Sigmoid colon (tissue), 6 donors: ENCODE measurements at regions not wholly inside any gene's neighbourhood (a gene's known extent, or its start where the extent isn't known, plus 50 kb on each side); places are given as distances from the start of the nearest gene placed in this dataset.

Experiments used
- DNase-seq: peaks from one replicate; pipeline ENCODE4 v3.0.0-alpha.2; 2019
- H3K27ac ChIP-seq, 4 donors: fragments of 200-600 bp; sonication (generic); one replicate each; pipeline ENCODE4 v1.5.1; 2016 to 2019; ENCODE audit warnings: mild to moderate bottlenecking in 1 of 4
- H3K27me3 ChIP-seq, 3 donors: fragments of 200-600 bp; sonication (generic); one replicate each; pipeline ENCODE4 v1.5.1; 2019; ENCODE audit warnings: mild to moderate bottlenecking in 1 of 3
- H3K36me3 ChIP-seq, 4 donors: fragments of 200-600 bp; sonication (generic); one replicate each; pipeline ENCODE4 v1.5.1; 2016 to 2019
- H3K4me1 ChIP-seq, 4 donors: fragments of 200-600 bp; sonication (generic); one replicate each; pipeline ENCODE4 v1.5.1; 2017 to 2019
- H3K4me3 ChIP-seq, 4 donors: fragments of 200-600 bp; sonication (generic); one replicate each; pipeline ENCODE4 v1.5.1; 2017 to 2019; ENCODE audit warnings: mild to moderate bottlenecking in 2 of 4, moderate library complexity in 1 of 4
- H3K9me3 ChIP-seq, 4 donors: fragments of 200-600 bp in 3 of 4; sonication (generic) in 3 of 4; one replicate each; pipeline versions ENCODE4 v1.5.1 to v1.6.1; 2013 to 2019
- CTCF ChIP-seq, 4 experiments: fragments of 450-650 bp in 3 of 4; fragments of 200-600 bp in 1 of 4; IDR thresholded peaks; one replicate each; pipeline ENCODE4 v1.5.1; 2016 to 2019; ENCODE audit warnings: antibody characterized with exemption in 4 of 4, mild to moderate bottlenecking in 3 of 4, moderate library complexity in 2 of 4
- EP300 ChIP-seq, 4 donors: sonication (generic); formaldehyde crosslinking; IDR thresholded peaks; one replicate each; pipeline ENCODE4 v1.6.1; 2017; ENCODE audit warnings: antibody characterized with exemption in 4 of 4
- POLR2A ChIP-seq, 2 donors: fragments of 450-650 bp; IDR thresholded peaks; one replicate each; pipeline ENCODE4 v1.6.1; 2016; ENCODE audit warnings: antibody characterized with exemption in 2 of 2, mild to moderate bottlenecking in 2 of 2, moderate library complexity in 2 of 2
- POLR2AphosphoS5 ChIP-seq, 4 donors: sonication (generic); formaldehyde crosslinking; IDR thresholded peaks; one replicate each; pipeline ENCODE4 v1.6.1; 2017; ENCODE audit warnings: antibody characterized with exemption in 4 of 4
- WGBS, 2 donors: extraction: QIAGEN DNeasy Blood & Tissue Kit; methylation state at CpG; one replicate each; pipeline ENCODE4 v1.1.7; 2013; 5-methylcytosine and 5-hydroxymethylcytosine counted together
- intact Hi-C: fragments of 100-400 bp; cut with DNase I; formaldehyde crosslinking; loops from one replicate; pipeline ENCODE4 v1.15.1; 2023
- donor health status: healthy with polysubstance abuse.
- donor health status: healthy.

DNA sequence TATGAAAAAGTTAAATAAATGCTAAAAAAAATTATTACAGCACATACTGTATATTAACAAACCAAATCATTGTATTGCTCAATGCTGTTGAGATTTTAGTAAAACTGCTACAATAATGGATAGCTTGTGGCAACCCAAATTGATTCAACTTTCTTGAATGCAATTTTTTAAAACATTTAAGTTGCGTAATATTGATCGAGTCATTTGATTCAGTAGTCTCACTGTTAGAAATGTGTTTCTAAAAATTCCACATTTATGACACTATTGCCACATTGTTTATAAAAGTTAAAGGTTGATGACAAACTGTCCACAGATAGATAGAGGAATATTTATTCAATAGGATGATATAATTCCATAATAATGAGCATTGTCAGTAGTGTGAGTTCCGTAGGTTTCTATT, 640.7 kb upstream of the CRIM1 start:
- Histone ChIP-seq H3K9me3 (no peaks in the 10 kb centered on the region), H3K27ac (no peak overlapping the region), H3K27me3 (no peaks in the 10 kb centered on the region), H3K36me3 (no peaks in the 10 kb centered on the region), H3K4me1 (no peaks in the 10 kb centered on the region), H3K4me3 (no peak overlapping the region)
- intact Hi-C loops = no loop called here
- TF ChIP-seq POLR2AphosphoS5 (IDR thresholded peaks at IDR 0.05) = no peak
- TF ChIP-seq CTCF (IDR thresholded peaks at IDR 0.05) = no peak
- no peak for TF ChIP-seq EP300 (IDR thresholded peaks at IDR 0.05)
- TF ChIP-seq POLR2A (IDR thresholded peaks at IDR 0.05) = no peak
- WGBS, 2 donors = 83 to 88% methylated on average over 3 of the region's 3 CpGs
- no peak for DNase-seq

DNA sequence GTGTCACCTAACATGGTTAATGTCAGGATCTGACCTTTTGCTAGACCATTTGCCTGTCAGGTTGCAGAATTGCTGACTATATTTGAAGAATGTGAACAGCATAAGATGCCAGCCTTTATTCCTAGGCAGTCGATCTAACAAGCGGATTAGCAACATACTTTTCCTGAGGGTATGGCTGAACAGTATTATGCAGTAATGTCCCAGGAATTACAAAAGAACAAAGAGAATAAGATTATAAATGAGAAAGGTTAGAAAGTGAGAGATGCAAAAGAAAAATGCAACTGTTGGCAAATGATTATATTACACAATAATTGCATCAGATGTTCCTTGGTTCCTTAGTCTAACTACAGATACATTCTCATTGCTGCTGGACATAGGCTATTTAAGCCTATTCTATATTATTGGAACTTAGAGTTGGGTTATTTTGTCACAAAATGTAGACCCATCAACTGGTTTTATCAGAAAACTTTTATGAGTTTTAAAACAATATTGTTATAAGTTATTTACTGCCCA, 647.1 kb upstream of the CRIM1 start:
- Histone ChIP-seq H3K27me3 (no peaks in the 10 kb centered on the region), H3K4me3 (no peak overlapping the region), H3K4me1 (no peaks in the 10 kb centered on the region), H3K36me3 (no peaks in the 10 kb centered on the region), H3K27ac (no peak overlapping the region), H3K9me3 (no peaks in the 10 kb centered on the region)
- 93 to 95% methylated on average over 2 of the region's 2 CpGs for WGBS, 2 donors
- no peak for DNase-seq
- TF ChIP-seq POLR2AphosphoS5 (IDR thresholded peaks at IDR 0.05) = no peak
- TF ChIP-seq POLR2A (IDR thresholded peaks at IDR 0.05) = no peak
- no peak for TF ChIP-seq EP300 (IDR thresholded peaks at IDR 0.05)
- TF ChIP-seq CTCF (IDR thresholded peaks at IDR 0.05) = no peak
- intact Hi-C loops = no loop called here

- no peaks in the 10 kb centered on the region for H3K27me3 ChIP-seq
- H3K4me3 ChIP-seq = no peak overlapping the region
- intact Hi-C loops = no loop called here
- no peak for TF ChIP-seq POLR2A (IDR thresholded peaks at IDR 0.05)
- no peak for TF ChIP-seq POLR2AphosphoS5 (IDR thresholded peaks at IDR 0.05)
- no peak for TF ChIP-seq EP300 (IDR thresholded peaks at IDR 0.05)
- no peak for TF ChIP-seq CTCF (IDR thresholded peaks at IDR 0.05)
- WGBS, 2 donors = 77% methylated on average over 4 of the region's 4 CpGs
- H3K27ac ChIP-seq = no peak overlapping the region
- no peaks in the 10 kb centered on the region for H3K9me3 ChIP-seq
- no peaks in the 10 kb centered on the region for H3K4me1 ChIP-seq
- no peaks in the 10 kb centered on the region for H3K36me3 ChIP-seq
- DNase-seq = no peak
These were observed 667.3 kb upstream of the CRIM1 start for GRCh38 chr2:35688309-35688708.

- H3K27me3 ChIP-seq = no peaks in the 10 kb centered on the region
- no peaks in the 10 kb centered on the region for H3K4me1 ChIP-seq
- intact Hi-C loops = no loop called here
- no peak overlapping the region for H3K27ac ChIP-seq
- TF ChIP-seq CTCF (IDR thresholded peaks at IDR 0.05) = no peak
- no peak for TF ChIP-seq POLR2A (IDR thresholded peaks at IDR 0.05)
- TF ChIP-seq EP300 (IDR thresholded peaks at IDR 0.05) = no peak
- no peak for TF ChIP-seq POLR2AphosphoS5 (IDR thresholded peaks at IDR 0.05)
- H3K4me3 ChIP-seq = no peak overlapping the region
- no peaks in the 10 kb centered on the region for H3K36me3 ChIP-seq
- no peaks in the 10 kb centered on the region for H3K9me3 ChIP-seq
- no peak for DNase-seq
- WGBS, 2 donors = 8 to 64% methylated on average over 2 of the region's 2 CpGs
These were observed 703.8 kb upstream of the CRIM1 start for GRCh38 chr2:35651688-35652323.

GRCh38 chr2:35614640-35615039, 740.9 kb upstream of the CRIM1 start:
- H3K4me3 ChIP-seq = no peak overlapping the region
- no peak for DNase-seq
- H3K27me3 ChIP-seq = no peaks in the 10 kb centered on the region
- no peaks in the 10 kb centered on the region for H3K36me3 ChIP-seq
- intact Hi-C loops = no loop called here
- WGBS, 2 donors = 87 to 91% methylated on average over 2 of the region's 2 CpGs
- H3K9me3 ChIP-seq = no peaks in the 10 kb centered on the region
- H3K27ac ChIP-seq = no peak overlapping the region
- no peak for TF ChIP-seq CTCF (IDR thresholded peaks at IDR 0.05)
- TF ChIP-seq EP300 (IDR thresholded peaks at IDR 0.05) = no peak
- no peak for TF ChIP-seq POLR2A (IDR thresholded peaks at IDR 0.05)
- TF ChIP-seq POLR2AphosphoS5 (IDR thresholded peaks at IDR 0.05) = no peak
- H3K4me1 ChIP-seq = no peaks in the 10 kb centered on the region
